Transverse colon (tissue), 4 donors: ENCODE measurements at regions not wholly inside any gene's neighbourhood (a gene's known extent, or its start where the extent isn't known, plus 50 kb on each side); places are given as distances from the start of the nearest gene placed in this dataset.

Experiments
- DNase-seq: peaks from one replicate; pipeline ENCODE4 v3.0.0-alpha.2; 2019
- H3K27ac ChIP-seq, 4 donors: fragments of 200-600 bp; sonication (generic); 2 replicates each; pipeline ENCODE4 v1.5.1; 2016 to 2018; ENCODE audit warnings: inconsistent platforms in 4 of 4
- H3K27me3 ChIP-seq: fragments of 200-600 bp; sonication (generic); 2 replicates; pipeline ENCODE4 v1.5.1; 2017; ENCODE audit warnings: inconsistent platforms
- H3K36me3 ChIP-seq, 4 donors: fragments of 200-600 bp; sonication (generic); 2 replicates each; pipeline ENCODE4 v1.5.1; 2017 to 2019; ENCODE audit warnings: inconsistent platforms in 4 of 4
- H3K4me1 ChIP-seq, 4 donors: fragments of 200-600 bp; sonication (generic); 2 replicates each; pipeline ENCODE4 v1.5.1; 2017 to 2020; ENCODE audit warnings: inconsistent platforms in 4 of 4
- H3K4me3 ChIP-seq, 4 donors: fragments of 200-600 bp; sonication (generic); 1 replicate in 1 of 4; 2 replicates in 3 of 4; pipeline versions ENCODE4 v1.5.1 to v1.6.1; 2017 to 2019; ENCODE audit warnings: inconsistent platforms in 4 of 4
- H3K9me3 ChIP-seq, 2 donors: fragments of 200-600 bp; sonication (generic); 2 replicates each; pipeline ENCODE4 v1.5.1; 2017 to 2019; ENCODE audit warnings: inconsistent platforms in 2 of 2
- CTCF ChIP-seq, 5 experiments: fragments of 200-600 bp in 3 of 5; fragments of 450-650 bp in 2 of 5; sonication (generic) in 3 of 5; IDR thresholded peaks; 1 replicate in 2 of 5; 2 replicates in 3 of 5; pipeline ENCODE4 v1.5.1; 2016 to 2017; ENCODE audit warnings: antibody characterized with exemption in 5 of 5, inconsistent platforms in 3 of 5, mild to moderate bottlenecking in 2 of 5, moderate library complexity in 1 of 5
- EP300 ChIP-seq: sonication (generic); formaldehyde crosslinking; IDR thresholded peaks from one replicate; pipeline ENCODE4 v1.6.1; 2017; ENCODE audit warnings: antibody characterized with exemption, low read depth
- POLR2A ChIP-seq: fragments of 450-650 bp; IDR thresholded peaks from one replicate; pipeline ENCODE4 v1.6.1; 2016; ENCODE audit warnings: antibody characterized with exemption, mild to moderate bottlenecking, moderate library complexity
- POLR2AphosphoS5 ChIP-seq, 3 donors: sonication (generic); formaldehyde crosslinking; IDR thresholded peaks; one replicate each; pipeline ENCODE4 v1.6.1; 2016; ENCODE audit warnings: antibody characterized with exemption in 3 of 3
- WGBS, 2 donors: methylation state at CpG; one replicate each; pipeline ENCODE4 v1.1.5; 2018; ENCODE audit warnings: low coverage in 1 of 2; 5-methylcytosine and 5-hydroxymethylcytosine counted together
- in situ Hi-C, 4 donors: fragments of 200-750 bp; cut with MboI; loops; one replicate each; pipeline versions ENCODE4 v1.15.0 to v1.15.1; 2017; ENCODE audit warnings: low sequenced_read_pairs in 3 of 4, low pct_ligation_motif_present in 1 of 4, low pct_unique_long_range_greater_than_20kb in 1 of 4
- intact Hi-C: fragments of 100-400 bp; cut with DNase I; formaldehyde crosslinking; loops from one replicate; pipeline ENCODE4 v1.15.1; 2023; ENCODE audit warnings: low total_unique reads

GRCh38 chr10:65024886-65025285 is 1503.7 kb downstream of the REEP3 start:
- Histone ChIP-seq H3K27ac (no peak overlapping the region), H3K27me3 (no peaks in the 10 kb centered on the region), H3K9me3 (peaks cover 0 to under 1% of the 10 kb centered on the region in 2 donors), H3K4me3 (no peak overlapping the region), H3K36me3 (no peaks in the 10 kb centered on the region), H3K4me1 (no peaks in the 10 kb centered on the region)
- no peak for DNase-seq
- in situ Hi-C loops: no loop called here
- TF ChIP-seq CTCF (IDR thresholded peaks at IDR 0.05): no peak
- TF ChIP-seq POLR2AphosphoS5 (IDR thresholded peaks at IDR 0.05): no peak
- TF ChIP-seq POLR2A: no peak
- no peak for TF ChIP-seq EP300
- intact Hi-C loops: no loop called here

GRCh38 chr10:65030263-65030662 is 1509.1 kb downstream of the REEP3 start:
- no peak for TF ChIP-seq CTCF (IDR thresholded peaks at IDR 0.05)
- TF ChIP-seq POLR2A: no peak
- no peak for TF ChIP-seq POLR2AphosphoS5 (IDR thresholded peaks at IDR 0.05)
- TF ChIP-seq EP300: no peak
- no peak for DNase-seq
- Histone ChIP-seq H3K27me3 (no peaks in the 10 kb centered on the region), H3K4me1 (peaks cover 0 to 16% (median 0%) of the 10 kb centered on the region in 4 donors), H3K36me3 (no peaks in the 10 kb centered on the region), H3K9me3 (peaks cover 5 to 8% of the 10 kb centered on the region in 2 donors), H3K4me3 (no peak overlapping the region), H3K27ac (no peak overlapping the region)
- in situ Hi-C loops: no loop called here
- intact Hi-C loops: no loop called here

GRCh38 chr10:65032867-65033769 is 1511.9 kb downstream of the REEP3 start:
- H3K9me3 ChIP-seq: peaks cover 5 to 9% of the 10 kb centered on the region in 2 donors
- no peak for DNase-seq
- H3K4me1 ChIP-seq: peaks cover 0 to 16% (median 0%) of the 10 kb centered on the region in 4 donors
- TF ChIP-seq CTCF (IDR thresholded peaks at IDR 0.05) (no peak), EP300 (no peak), POLR2A (no peak), POLR2AphosphoS5 (IDR thresholded peaks at IDR 0.05) (no peak)
- no peaks in the 10 kb centered on the region for H3K36me3 ChIP-seq
- intact Hi-C loops: no loop called here
- 24 to 25% methylated on average over 4 of the region's 4 CpGs for WGBS, 2 donors
- in situ Hi-C loops: no loop called here
- no peak overlapping the region for H3K4me3 ChIP-seq
- no peaks in the 10 kb centered on the region for H3K27me3 ChIP-seq
- peak overlapping the region in 1 of 4 donors; percentile 40 for H3K27ac ChIP-seq

- H3K4me3 ChIP-seq: no peak overlapping the region
- no peak for DNase-seq
Measured at GRCh38 chr10:65033957-65034356, 1512.8 kb downstream of the REEP3 start.

More at GRCh38 chr10:65033957-65034356, 1512.8 kb downstream of the REEP3 start:
- WGBS, 2 donors: 43 to 68% methylated on average over 1 to 4 of the region's 4 CpGs
- TF ChIP-seq EP300 (no peak), POLR2A (no peak), POLR2AphosphoS5 (IDR thresholded peaks at IDR 0.05) (no peak), CTCF (IDR thresholded peaks at IDR 0.05) (no peak)
- Histone ChIP-seq H3K9me3 (peaks cover 5 to 9% of the 10 kb centered on the region in 2 donors), H3K36me3 (no peaks in the 10 kb centered on the region), H3K4me1 (peaks cover 0 to 16% (median 0%) of the 10 kb centered on the region in 4 donors), H3K27ac (peak overlapping the region in 1 of 4 donors; percentile 40), H3K27me3 (no peaks in the 10 kb centered on the region)
- intact Hi-C loops: no loop called here
- in situ Hi-C loops: no loop called here
